ENCODE measurements at regions not wholly inside any gene's neighbourhood (a gene's known extent, or its start where the extent isn't known, plus 50 kb on each side); places are given as distances from the start of the nearest gene placed in this dataset.

DNA sequence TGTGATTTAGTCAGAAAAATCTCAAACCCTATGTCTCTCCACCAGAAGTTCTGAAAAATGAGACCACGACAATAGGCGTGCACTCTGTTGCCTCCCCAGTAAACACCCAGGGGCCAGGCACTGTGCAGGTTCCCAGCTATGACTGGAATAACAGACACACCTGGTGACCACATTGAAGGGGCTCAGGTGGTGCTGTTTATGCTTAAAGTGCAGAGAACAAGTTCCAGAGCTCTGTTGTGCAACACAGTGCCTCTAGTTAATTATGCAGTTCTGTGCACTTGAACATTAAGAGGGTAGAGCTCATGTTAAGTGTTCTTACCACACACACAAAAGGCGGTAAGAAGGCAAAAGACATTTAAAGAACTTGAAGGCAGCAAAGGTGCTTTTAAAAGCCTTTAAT, 52.6 kb upstream of the AFF3 start:
- H3K4me3 ChIP-seq (ENCODE audit: low read length): no peak overlapping the region
- no peak for DNase-seq (ENCODE audit: low read depth)
- TF ChIP-seq, protein P1, sequence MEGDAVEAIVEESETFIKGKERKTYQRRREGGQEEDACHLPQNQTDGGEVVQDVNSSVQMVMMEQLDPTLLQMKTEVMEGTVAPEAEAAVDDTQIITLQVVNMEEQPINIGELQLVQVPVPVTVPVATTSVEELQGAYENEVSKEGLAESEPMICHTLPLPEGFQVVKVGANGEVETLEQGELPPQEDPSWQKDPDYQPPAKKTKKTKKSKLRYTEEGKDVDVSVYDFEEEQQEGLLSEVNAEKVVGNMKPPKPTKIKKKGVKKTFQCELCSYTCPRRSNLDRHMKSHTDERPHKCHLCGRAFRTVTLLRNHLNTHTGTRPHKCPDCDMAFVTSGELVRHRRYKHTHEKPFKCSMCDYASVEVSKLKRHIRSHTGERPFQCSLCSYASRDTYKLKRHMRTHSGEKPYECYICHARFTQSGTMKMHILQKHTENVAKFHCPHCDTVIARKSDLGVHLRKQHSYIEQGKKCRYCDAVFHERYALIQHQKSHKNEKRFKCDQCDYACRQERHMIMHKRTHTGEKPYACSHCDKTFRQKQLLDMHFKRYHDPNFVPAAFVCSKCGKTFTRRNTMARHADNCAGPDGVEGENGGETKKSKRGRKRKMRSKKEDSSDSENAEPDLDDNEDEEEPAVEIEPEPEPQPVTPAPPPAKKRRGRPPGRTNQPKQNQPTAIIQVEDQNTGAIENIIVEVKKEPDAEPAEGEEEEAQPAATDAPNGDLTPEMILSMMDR (IDR thresholded peaks at IDR 0.05; ENCODE audit: insufficient read depth, low read depth, low read length, missing control alignments): no peak

- TF ChIP-seq, protein P1 (IDR thresholded peaks at IDR 0.05; ENCODE audit: insufficient read depth, low read depth, low read length, missing control alignments): no peak
- H3K4me3 ChIP-seq (ENCODE audit: low read length): no peak overlapping the region
- no peak for DNase-seq (ENCODE audit: low read depth)
Observed at GRCh38 chr2:100193291-100193710, 50.9 kb upstream of the AFF3 start.

GRCh38 chr2:100192825-100193224, 50.4 kb upstream of the AFF3 start:
- TF ChIP-seq, protein P1 (IDR thresholded peaks at IDR 0.05; ENCODE audit: insufficient read depth, low read depth, low read length, missing control alignments): no peak
- no peak overlapping the region for H3K4me3 ChIP-seq (ENCODE audit: low read length)
- no peak for DNase-seq (ENCODE audit: low read depth)

DNA sequence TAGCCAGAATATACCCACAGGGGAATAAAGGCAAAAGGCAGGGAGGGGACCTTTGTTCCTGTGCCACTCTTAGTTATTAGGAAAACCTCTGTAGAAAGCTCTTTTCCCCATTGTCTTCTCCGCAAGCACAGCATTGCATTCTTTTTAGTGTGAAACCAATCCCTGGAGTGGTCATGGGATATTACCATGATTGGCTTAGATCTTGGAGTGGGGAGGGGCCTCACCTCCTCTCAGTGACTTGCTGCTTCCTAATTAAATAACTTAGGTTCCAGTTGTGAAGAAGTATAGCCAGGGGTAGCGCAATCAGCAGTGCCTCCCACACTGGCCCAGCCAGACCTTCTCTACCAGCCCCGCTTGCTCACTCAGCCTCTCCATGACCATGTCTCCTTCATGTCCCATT, 49.9 kb upstream of the AFF3 start:
- no peak overlapping the region for H3K4me3 ChIP-seq (ENCODE audit: low read length)
- TF ChIP-seq, protein P1 (IDR thresholded peaks at IDR 0.05; ENCODE audit: insufficient read depth, low read depth, low read length, missing control alignments): no peak
- no peak for DNase-seq (ENCODE audit: low read depth)

Data from epithelial cell of esophagus (primary cell).